NT2/D1 (cell line): ENCODE measurements at regions not wholly inside any gene's neighbourhood (a gene's known extent, or its start where the extent isn't known, plus 50 kb on each side); places are given as distances from the start of the nearest gene placed in this dataset.

Experiments used
- SUZ12 ChIP-seq: IDR thresholded peaks from 2 replicates; pipeline ENCODE4 v1.6.1; 2011; ENCODE audit not compliant: insufficient read length, insufficient read depth; ENCODE audit errors: extremely low read depth
- YY1 ChIP-seq: IDR thresholded peaks from 2 replicates; pipeline ENCODE4 v1.6.1; 2011; ENCODE audit not compliant: insufficient read length, insufficient read depth

DNA sequence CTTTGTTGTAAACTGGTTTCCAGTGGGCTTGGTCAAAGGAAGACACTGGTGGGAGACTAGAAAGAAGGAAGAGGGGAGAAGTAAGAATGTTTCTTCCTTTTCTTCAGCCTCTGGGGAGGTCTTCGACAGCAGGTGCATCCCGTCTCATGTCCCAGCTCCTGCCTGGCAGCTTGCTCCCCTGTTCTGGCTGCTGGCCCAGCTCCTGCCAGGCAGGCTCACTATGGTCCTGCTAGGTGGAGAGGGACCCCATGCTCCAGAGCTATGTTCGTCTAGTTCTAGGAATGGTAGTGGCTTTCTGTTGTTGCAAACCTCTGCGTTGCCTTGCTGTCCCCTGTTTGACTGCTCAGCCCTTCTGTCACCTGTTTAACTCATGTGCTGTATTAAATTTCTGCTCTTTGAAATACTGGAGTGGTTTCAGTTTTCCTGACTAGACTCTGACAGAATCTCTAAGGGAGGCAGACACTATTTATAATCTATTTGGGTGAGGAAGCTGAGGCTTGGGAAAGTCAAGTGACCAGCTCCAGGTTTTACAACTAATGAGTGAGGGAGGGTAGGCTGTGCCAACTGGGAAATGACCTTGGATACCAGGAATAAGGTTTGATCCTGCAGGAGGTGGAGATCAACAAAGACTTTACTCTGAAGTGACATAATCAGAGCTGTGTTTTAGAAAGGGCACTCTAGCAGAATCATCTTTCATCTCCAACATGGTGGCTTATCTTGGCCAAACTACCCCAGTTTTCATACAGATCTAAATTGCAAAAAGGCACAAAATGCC lies 94.7 kb upstream of the DDHD1 start:
- TF ChIP-seq SUZ12, result no peak
- TF ChIP-seq YY1, result no peak
